Right ventricle myocardium inferior (tissue), 1 donor: ENCODE measurements at regions not wholly inside any gene's neighbourhood (a gene's known extent, or its start where the extent isn't known, plus 50 kb on each side); places are given as distances from the start of the nearest gene placed in this dataset.

Source experiments
- ATAC-seq: fragments of 200-7000 bp; cut with Tn5 transposase; one replicate; pipeline ENCODE4 v1.9.1; 2020; ENCODE audit warnings: mild to moderate bottlenecking, moderate library complexity
- DNase-seq: peaks from one replicate; pipeline ENCODE4 v3.0.0; 2021; ENCODE audit errors: missing footprints
- intact Hi-C: fragments of 100-400 bp; cut with DNase I; formaldehyde crosslinking; loops from one replicate; pipeline ENCODE4 v1.11.0; 2022
- donor health status: DM: no; HTN: yes; CAD: no; lungs with severe emphysema.

DNA sequence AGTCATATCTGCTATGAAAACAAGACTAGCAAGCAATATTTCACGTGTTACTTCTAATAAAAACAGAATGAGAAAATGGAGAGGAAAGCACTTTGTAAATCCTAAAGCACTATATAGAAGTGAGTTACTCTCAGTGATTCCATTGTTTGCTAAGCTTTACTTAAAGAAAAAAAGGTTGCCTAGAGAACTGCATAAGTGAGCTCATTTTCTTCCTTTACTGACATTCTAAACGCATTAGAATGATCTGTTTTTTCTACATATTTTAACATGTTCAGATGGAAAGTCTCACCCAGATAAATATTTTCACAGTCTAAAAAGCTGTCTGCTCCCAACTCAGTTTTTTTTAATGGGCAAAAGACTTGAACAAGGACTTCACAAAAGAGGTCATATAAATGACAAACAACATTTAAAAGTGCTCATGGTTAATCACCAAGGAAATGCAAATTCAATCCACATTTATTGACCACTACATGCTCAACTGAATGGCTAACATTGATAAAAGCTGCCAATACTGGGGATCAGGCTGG lies 52.9 kb upstream of the AKAP12 start:
- intact Hi-C loops = no loop called here
- ATAC-seq = no peak
- DNase-seq = no peak
